NT2/D1 (cell line): ENCODE measurements at regions not wholly inside any gene's neighbourhood (a gene's known extent, or its start where the extent isn't known, plus 50 kb on each side); places are given as distances from the start of the nearest gene placed in this dataset.

Experiments
- YY1 ChIP-seq: IDR thresholded peaks from 2 replicates; pipeline ENCODE4 v1.6.1; 2011; ENCODE audit not compliant: insufficient read length, insufficient read depth
- ZNF274 ChIP-seq: IDR thresholded peaks from 2 replicates; pipeline ENCODE4 v1.6.1; 2011; ENCODE audit warnings: mild to moderate bottlenecking, low read depth, low read length

DNA sequence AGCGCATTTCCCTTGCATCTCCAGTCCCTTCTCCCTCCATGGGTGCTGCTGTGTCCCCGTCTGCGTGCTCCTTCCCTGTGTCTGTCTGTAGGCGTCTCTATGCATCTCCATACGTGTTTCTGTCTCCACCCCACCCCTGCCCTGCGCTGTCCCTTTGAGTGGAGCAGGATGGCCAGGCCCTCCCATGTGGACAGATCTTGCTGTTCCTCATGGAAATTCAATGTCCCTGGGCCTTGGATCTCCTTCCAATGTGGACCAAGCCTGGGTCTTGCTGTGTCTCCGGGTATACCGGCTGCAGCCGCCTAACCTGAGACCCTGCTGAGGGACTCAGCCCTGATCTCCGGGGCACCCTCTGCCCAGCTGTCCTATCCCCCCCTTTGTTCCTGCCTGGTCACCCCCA lies 172.7 kb downstream of the BMP7 start:
- no peak for TF ChIP-seq ZNF274
- no peak for TF ChIP-seq YY1
